ENCODE measurements at regions not wholly inside any gene's neighbourhood (a gene's known extent, or its start where the extent isn't known, plus 50 kb on each side); places are given as distances from the start of the nearest gene placed in this dataset.

- no peak for DNase-seq (ENCODE audit: low read depth in 1 of 2, low spot score in 1 of 2)
- Histone ChIP-seq H3K9me3 (ENCODE audit: low read depth) (no peaks in the 10 kb centered on the region), H3K27ac (no peak overlapping the region), H3K27me3 (no peaks in the 10 kb centered on the region), H3K4me1 (ENCODE audit: low read depth) (no peaks in the 10 kb centered on the region), H3K36me3 (no peaks in the 10 kb centered on the region), H3K4me3 (no peak overlapping the region)
- TF ChIP-seq, protein P1, sequence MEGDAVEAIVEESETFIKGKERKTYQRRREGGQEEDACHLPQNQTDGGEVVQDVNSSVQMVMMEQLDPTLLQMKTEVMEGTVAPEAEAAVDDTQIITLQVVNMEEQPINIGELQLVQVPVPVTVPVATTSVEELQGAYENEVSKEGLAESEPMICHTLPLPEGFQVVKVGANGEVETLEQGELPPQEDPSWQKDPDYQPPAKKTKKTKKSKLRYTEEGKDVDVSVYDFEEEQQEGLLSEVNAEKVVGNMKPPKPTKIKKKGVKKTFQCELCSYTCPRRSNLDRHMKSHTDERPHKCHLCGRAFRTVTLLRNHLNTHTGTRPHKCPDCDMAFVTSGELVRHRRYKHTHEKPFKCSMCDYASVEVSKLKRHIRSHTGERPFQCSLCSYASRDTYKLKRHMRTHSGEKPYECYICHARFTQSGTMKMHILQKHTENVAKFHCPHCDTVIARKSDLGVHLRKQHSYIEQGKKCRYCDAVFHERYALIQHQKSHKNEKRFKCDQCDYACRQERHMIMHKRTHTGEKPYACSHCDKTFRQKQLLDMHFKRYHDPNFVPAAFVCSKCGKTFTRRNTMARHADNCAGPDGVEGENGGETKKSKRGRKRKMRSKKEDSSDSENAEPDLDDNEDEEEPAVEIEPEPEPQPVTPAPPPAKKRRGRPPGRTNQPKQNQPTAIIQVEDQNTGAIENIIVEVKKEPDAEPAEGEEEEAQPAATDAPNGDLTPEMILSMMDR (IDR thresholded peaks at IDR 0.05; ENCODE audit: low read depth, low read length) = no peak
Observed at GRCh38 chr7:145053781-145054180, 217.9 kb upstream of the TPK1 start.

- Histone ChIP-seq H3K27me3 (no peaks in the 10 kb centered on the region), H3K9me3 (ENCODE audit: low read depth) (no peaks in the 10 kb centered on the region), H3K27ac (no peak overlapping the region), H3K4me3 (no peak overlapping the region), H3K4me1 (ENCODE audit: low read depth) (no peaks in the 10 kb centered on the region), H3K36me3 (no peaks in the 10 kb centered on the region)
- no peak for DNase-seq (ENCODE audit: low read depth in 1 of 2, low spot score in 1 of 2)
- TF ChIP-seq, protein P1 (IDR thresholded peaks at IDR 0.05; ENCODE audit: low read depth, low read length) = no peak
Observed at GRCh38 chr7:145050415-145050814, 214.6 kb upstream of the TPK1 start.

DNA sequence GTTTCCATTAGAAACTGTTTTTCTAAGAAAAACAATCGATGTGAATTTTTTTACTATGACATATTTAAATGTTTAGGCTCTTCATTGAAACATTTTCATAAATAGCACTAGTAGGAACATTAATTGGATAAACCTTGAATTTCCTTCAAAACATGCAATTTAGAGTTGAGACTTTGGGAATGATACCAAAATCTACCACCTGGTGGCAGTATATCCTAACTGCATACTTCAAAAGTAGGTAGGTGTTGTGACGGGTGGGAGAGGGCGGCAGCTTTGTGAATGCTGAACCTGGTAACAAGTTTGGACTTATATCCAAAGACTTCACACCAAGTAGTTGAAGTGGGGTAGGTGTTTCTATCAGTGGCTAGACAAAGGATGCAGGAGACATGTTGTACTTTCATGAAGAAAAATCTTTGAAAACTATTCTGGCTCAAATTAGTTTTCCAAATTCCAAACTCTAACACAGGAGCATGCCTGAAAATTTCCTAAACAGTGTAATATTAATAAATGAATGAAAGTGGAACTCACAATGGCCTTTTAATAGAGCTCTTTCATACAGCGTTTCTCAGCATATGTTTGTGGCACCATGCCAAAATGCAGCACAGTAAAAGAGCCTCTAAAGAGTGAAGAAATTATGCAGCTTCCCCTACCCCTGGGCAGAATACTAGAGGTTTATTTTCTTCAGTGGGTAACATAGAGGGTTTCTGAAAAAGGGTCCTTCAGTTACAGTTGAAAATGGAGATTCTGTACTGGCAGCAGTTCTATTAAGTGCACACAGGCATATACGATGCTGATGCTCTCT is 201.0 kb upstream of the TPK1 start:
- no peaks in the 10 kb centered on the region for H3K4me1 ChIP-seq (ENCODE audit: low read depth)
- peak; percentile 64 to 69 for DNase-seq (ENCODE audit: low read depth in 1 of 2, low spot score in 1 of 2)
- no peaks in the 10 kb centered on the region for H3K36me3 ChIP-seq
- H3K9me3 ChIP-seq (ENCODE audit: low read depth) = no peaks in the 10 kb centered on the region
- H3K4me3 ChIP-seq = no peak overlapping the region
- H3K27ac ChIP-seq = no peak overlapping the region
- H3K27me3 ChIP-seq = no peaks in the 10 kb centered on the region
- TF ChIP-seq, protein P1 (IDR thresholded peaks at IDR 0.05; ENCODE audit: low read depth, low read length) = peak; percentile 74

DNA sequence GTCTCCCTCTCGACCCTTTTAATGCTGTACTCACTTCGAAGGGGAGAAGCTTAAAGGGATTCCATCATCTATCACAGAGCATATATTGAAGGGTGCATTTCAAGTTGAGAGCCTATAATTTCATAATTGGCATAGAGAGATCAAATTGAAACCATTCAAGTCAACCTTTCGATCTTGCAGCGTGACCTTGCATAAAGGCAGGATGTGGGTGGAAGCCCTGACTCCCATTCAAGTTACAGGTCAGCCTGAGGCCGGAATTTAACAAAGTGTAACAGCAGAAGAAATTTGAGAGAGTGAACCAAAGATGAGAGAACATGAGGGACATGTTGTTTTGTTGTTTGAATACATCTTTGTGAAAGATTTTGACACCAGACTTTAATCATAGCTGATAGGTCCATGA is 195.3 kb upstream of the TPK1 start:
- no peak for DNase-seq (ENCODE audit: low read depth in 1 of 2, low spot score in 1 of 2)
- Histone ChIP-seq H3K9me3 (ENCODE audit: low read depth) (no peaks in the 10 kb centered on the region), H3K36me3 (no peaks in the 10 kb centered on the region), H3K27ac (no peak overlapping the region), H3K4me1 (ENCODE audit: low read depth) (no peaks in the 10 kb centered on the region), H3K4me3 (no peak overlapping the region), H3K27me3 (no peaks in the 10 kb centered on the region)
- TF ChIP-seq, protein P1 (IDR thresholded peaks at IDR 0.05; ENCODE audit: low read depth, low read length) = no peak

- TF ChIP-seq, protein P1 (IDR thresholded peaks at IDR 0.05; ENCODE audit: low read depth, low read length) = no peak
- no peak overlapping the region for H3K4me3 ChIP-seq
- no peaks in the 10 kb centered on the region for H3K4me1 ChIP-seq (ENCODE audit: low read depth)
- no peaks in the 10 kb centered on the region for H3K36me3 ChIP-seq
- no peaks in the 10 kb centered on the region for H3K27me3 ChIP-seq
- no peak overlapping the region for H3K27ac ChIP-seq
- H3K9me3 ChIP-seq (ENCODE audit: low read depth) = no peaks in the 10 kb centered on the region
- no peak for DNase-seq (ENCODE audit: low read depth in 1 of 2, low spot score in 1 of 2)
Observed at GRCh38 chr7:145030754-145031153, 194.9 kb upstream of the TPK1 start.
